ENCODE measurements at regions not wholly inside any gene's neighbourhood (a gene's known extent, or its start where the extent isn't known, plus 50 kb on each side); places are given as distances from the start of the nearest gene placed in this dataset.
"Not testable (repeated sequence)": the region's sequence is repeated elsewhere in the genome, so short reads cannot be mapped to it uniquely, and the experiment has no call there.

GRCh38 chr11:29485641-29486040 lies 531.2 kb downstream of the KCNA4 start:
- DNase-seq (ENCODE audit: low read depth in 2 of 2): no peak

DNA sequence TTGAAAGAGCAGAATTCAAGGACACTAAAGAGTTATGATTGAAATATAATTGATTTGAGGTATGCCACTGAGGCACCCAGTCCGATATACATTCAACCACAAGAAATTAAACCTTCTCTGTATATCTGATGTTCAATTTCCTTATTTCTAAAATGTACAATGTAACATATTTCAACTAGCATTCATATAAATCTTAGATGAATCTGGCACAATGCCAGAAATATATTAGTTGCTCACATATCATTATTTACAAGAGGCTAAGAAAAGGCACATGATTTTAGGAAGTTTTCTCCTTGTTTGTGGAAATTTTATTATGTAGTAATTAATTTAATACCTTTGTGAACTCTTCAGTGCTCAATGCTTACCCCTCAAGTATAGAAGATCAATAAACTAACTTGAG lies 532.3 kb downstream of the KCNA4 start:
- DNase-seq (ENCODE audit: low read depth in 2 of 2): no peak

- DNase-seq (ENCODE audit: low read depth in 2 of 2): no peak
Observed at GRCh38 chr11:29483831-29484230, 533.0 kb downstream of the KCNA4 start.

- DNase-seq (ENCODE audit: low read depth in 2 of 2): no peak
Observed at GRCh38 chr11:29482510-29482909, 534.3 kb downstream of the KCNA4 start.

- DNase-seq (ENCODE audit: low read depth in 2 of 2): no peak
Observed at GRCh38 chr11:29481738-29482137, 535.1 kb downstream of the KCNA4 start.

- DNase-seq (ENCODE audit: low read depth in 2 of 2): no peak
Observed at GRCh38 chr11:29480981-29481380, 535.8 kb downstream of the KCNA4 start.

- no peak for DNase-seq (ENCODE audit: low read depth in 2 of 2)
Observed at GRCh38 chr11:29458252-29458651, 558.6 kb downstream of the KCNA4 start.

DNA sequence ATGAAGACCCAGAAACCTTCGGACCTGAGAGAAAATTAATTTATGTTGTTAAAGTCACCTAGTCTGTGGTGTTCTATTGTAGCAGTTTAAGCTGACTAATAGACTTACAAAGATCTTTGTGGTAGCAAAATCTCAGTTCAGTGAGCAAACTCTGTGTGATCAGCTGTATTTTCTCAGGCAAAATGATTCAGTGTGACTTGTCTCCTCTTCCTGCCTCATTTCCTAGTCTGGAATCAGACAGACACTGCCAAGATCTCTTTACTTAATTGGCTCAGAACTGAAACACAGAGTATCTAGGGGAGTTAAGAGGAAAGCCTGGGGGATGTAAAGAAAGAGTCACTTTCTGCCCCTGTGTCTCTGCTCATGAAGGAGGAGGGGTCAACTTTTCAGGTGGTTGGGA lies 564.7 kb downstream of the KCNA4 start:
- no peak for DNase-seq (ENCODE audit: low read depth in 2 of 2)

GRCh38 chr11:29449281-29450074 lies 567.4 kb downstream of the KCNA4 start:
- DNase-seq (ENCODE audit: low read depth in 2 of 2): no peak

DNA sequence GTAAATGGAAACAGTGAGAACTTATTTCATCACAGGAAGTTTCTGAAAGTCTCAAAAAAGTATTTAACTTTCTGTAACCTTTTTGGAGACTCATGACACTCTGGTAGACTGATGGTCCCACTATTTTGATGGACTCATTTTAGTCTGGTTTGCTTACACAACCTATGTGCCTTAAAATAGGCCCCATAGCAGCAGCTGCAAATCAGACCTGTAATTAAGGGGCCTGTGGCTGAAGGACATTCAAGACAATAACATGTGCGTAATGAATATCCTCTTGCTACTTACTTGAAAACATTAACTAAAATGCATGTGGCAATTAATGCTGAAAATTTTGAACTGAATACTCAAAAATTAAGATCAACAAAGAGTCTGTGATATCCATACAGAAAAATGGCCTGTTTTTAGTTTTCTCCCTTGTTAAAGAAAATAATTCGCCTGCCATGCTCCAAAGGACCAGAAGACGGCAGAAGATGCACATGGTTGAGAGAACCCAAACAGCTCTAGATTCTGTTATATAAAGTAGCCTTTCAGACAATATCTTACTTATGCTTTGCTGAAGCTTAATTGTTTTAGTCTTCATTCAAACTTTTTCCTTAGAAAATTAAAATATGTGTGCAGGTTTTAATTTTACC lies 568.5 kb downstream of the KCNA4 start:
- no peak for DNase-seq (ENCODE audit: low read depth in 2 of 2)

DNA sequence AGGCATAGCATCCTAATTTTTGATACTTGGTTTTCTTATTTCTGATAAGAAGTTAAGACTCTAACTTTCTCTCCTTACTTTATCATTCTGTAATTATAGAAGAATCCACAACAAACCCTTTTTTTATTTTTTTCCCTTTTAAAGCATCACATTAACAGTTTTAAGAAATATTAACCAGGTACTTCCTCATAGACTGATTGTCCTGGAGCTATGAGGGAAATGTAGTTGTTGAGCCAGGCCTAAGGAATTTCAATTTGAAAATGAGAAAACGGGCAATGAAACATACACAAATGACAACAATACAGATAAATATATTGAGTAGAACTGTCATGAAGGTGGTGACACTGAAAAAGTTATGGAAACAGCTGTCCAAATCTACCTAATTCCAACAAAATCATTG lies 569.0 kb downstream of the KCNA4 start:
- no peak for DNase-seq (ENCODE audit: low read depth in 2 of 2)

DNA sequence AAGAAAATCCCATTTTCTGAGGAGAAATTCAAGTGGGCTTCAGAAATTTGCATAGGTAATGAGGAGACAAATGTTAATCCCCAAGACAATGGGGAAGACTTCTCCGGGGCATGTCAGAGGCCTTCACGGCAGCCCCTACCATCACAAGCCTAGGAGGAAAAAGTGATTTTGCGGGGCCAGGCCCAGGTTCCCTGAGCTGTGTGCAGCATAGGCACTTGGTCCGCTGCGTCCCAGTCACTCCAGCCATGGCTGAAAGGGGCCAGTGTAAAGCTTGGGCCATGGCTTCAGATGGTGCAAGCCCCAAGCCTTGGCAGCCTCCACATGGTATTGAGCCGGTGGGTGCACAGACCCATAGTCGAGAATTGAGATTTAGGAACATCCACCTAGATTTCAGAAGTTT lies 570.7 kb downstream of the KCNA4 start:
- DNase-seq (ENCODE audit: low read depth in 2 of 2): no peak

DNA sequence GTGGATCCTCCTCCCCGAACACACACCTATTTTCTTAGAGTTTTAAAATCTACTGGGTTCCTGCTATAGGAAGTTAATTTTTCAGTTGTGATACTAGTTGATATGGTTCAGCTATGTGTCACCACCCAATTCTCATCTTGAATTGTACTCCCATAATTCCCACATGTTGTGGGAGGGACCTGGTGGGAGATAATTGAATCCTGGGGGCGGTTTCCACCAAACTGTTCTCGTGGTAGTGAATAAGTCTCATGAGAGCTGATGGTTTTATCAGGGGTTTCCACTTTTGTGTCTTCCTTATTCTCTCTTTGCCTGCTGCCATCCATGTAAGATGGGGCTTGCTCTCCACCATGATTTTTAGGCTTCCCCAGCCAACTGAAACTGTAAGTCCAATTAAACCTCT lies 571.6 kb downstream of the KCNA4 start:
- not testable (repeated sequence) for DNase-seq (ENCODE audit: low read depth in 2 of 2)

DNA sequence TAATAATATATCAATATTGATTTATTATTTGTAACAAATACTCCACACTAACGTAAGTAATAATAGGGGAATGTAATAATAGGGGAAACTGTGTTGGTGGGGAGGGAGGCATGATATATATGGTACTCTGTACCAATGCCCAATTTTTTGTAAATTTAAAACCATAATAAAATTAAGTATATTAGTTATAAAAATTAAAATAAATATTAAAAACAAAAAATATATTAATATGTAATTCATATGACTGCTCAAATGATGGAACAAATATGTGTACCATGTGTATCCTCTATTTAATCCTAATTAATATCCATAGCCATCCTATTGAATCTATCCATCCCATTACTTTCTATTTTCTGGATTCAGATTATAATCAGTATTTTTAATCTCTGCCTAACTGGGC lies 578.0 kb downstream of the KCNA4 start:
- DNase-seq (ENCODE audit: low read depth in 2 of 2): no peak

- no peak for DNase-seq (ENCODE audit: low read depth in 2 of 2)
Observed at GRCh38 chr11:29435421-29435820, 581.4 kb downstream of the KCNA4 start.

- no peak for DNase-seq (ENCODE audit: low read depth in 2 of 2)
Observed at GRCh38 chr11:29432719-29433325, 584.0 kb downstream of the KCNA4 start.

DNA sequence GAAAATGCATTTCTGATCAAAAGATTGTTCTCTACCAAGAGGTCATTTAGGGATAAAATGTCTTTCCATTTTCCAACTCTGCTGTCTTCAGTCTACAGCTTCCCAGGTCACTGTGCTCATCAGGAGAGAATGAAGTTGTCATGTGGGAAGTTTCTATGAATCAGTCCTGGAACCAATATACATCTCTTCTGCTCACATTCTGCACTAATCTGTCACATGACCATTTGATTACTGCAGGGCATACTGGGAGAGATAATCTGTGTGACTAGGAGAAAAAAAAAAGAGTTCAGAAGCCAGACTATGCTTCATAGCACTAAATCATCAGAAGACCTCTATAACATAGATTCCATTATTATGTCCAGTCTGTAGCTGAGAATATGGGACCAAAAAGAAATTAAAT lies 611.5 kb downstream of the KCNA4 start:
- DNase-seq (ENCODE audit: low read depth in 2 of 2): no peak

DNA sequence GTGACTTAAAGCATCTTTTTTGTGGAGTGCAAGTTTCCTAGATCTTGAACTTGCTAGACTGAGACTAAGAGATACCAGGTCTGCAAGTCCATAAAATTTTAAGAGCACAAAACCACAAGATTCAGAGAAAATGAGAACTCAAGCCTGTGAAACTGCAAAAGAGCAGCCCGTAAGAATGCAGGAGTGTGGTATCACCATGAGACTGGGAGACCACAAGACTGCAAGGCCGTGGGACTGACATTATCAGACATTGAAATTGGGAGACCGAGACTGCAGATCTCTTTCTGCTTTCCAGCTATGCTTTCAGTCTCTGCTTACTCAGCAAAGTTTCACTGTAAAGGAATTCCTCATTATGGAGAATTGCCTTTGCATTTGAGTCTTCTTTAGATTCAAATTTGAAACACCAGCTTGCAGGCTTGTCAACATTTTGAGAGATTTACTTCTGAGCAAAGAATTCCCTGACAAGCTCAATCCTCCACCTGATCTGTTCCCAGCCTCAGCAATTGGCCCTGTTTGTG lies 621.2 kb downstream of the KCNA4 start:
- DNase-seq (ENCODE audit: low read depth in 2 of 2): no peak

GRCh38 chr11:29389793-29390192 lies 627.0 kb downstream of the KCNA4 start:
- DNase-seq (ENCODE audit: low read depth in 2 of 2): no peak

DNA sequence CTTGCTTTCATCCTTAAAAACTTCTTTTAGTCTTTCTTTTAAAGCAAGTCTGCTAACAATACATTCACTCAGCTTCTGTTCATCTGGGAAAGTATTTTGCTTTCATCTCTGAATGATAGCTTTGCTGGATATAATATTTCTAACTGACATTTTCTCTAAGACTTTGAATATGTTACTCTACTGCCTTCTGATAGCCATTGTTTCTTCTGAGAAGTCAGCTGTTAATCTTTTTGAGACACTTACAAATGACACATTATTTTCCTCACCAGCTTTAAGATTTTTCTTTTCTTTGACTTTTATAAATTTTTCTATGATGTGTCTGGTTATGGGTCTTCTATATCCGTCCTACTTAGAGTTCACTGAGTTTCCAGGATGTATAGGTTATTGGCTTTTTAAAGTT lies 643.1 kb downstream of the KCNA4 start:
- DNase-seq (ENCODE audit: low read depth in 2 of 2): no peak

GRCh38 chr11:29368126-29368525 lies 648.7 kb downstream of the KCNA4 start:
- DNase-seq (ENCODE audit: low read depth in 2 of 2): no peak

DNA sequence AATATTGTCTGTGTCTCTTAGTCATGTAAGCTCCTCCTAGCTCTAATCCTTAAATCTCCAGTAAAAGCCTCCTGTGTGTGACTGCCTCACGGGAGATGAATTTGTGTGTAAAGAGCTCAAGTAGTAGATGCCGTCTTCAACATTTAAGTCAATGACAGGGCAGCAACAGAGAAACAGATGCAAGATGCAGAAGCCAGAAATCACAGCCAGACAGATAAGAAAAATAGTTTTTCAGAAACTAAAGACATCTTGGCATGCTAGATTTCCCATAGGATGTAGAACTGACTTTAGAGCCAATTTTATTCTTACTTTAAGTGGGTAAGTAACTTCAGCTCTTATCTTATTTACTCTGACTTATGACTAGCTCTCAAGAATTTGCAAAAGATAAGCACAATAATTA lies 652.8 kb downstream of the KCNA4 start:
- no peak for DNase-seq (ENCODE audit: low read depth in 2 of 2)

- DNase-seq (ENCODE audit: low read depth in 2 of 2): no peak
Observed at GRCh38 chr11:29361369-29361768, 655.5 kb downstream of the KCNA4 start.

All from activated CD4-positive, alpha-beta T cell treated with anti-CD3 and anti-CD28 coated beads for 24 hours (primary cell).